HuH-7.5 (cell line): ENCODE measurements at regions not wholly inside any gene's neighbourhood (a gene's known extent, or its start where the extent isn't known, plus 50 kb on each side); places are given as distances from the start of the nearest gene placed in this dataset.
"Not testable (repeated sequence)": the region's sequence is repeated elsewhere in the genome, so short reads cannot be mapped to it uniquely, and the experiment has no call there.

Experiments
- DNase-seq: peaks from one replicate; pipeline ENCODE4 v3.0.0; 2011; ENCODE audit warnings: low spot score

GRCh38 chr15:20191508-20192125, 350.0 kb downstream of the GOLGA6L6 start:
- DNase-seq, result not testable (repeated sequence)

DNA sequence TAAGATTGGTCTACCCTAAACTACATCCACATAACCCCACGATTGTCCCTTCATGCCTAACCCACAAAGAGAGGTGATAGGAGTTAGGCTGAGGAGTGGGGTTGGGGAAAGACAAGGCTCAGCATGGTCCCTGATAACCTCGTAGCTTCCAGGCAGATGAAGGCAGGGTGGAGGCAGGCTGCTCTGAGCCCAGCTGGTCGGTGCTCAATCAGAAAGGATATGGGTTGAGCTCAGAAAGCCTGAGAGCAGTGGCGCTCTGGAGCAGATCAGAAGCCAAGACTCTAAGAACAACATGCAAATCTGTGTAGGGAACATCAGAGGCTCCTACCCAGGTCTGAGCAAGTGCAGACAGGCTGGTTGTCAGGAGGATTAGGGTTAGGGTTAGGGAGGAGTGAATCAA, 353.0 kb downstream of the GOLGA6L6 start:
- not testable (repeated sequence) for DNase-seq

DNA sequence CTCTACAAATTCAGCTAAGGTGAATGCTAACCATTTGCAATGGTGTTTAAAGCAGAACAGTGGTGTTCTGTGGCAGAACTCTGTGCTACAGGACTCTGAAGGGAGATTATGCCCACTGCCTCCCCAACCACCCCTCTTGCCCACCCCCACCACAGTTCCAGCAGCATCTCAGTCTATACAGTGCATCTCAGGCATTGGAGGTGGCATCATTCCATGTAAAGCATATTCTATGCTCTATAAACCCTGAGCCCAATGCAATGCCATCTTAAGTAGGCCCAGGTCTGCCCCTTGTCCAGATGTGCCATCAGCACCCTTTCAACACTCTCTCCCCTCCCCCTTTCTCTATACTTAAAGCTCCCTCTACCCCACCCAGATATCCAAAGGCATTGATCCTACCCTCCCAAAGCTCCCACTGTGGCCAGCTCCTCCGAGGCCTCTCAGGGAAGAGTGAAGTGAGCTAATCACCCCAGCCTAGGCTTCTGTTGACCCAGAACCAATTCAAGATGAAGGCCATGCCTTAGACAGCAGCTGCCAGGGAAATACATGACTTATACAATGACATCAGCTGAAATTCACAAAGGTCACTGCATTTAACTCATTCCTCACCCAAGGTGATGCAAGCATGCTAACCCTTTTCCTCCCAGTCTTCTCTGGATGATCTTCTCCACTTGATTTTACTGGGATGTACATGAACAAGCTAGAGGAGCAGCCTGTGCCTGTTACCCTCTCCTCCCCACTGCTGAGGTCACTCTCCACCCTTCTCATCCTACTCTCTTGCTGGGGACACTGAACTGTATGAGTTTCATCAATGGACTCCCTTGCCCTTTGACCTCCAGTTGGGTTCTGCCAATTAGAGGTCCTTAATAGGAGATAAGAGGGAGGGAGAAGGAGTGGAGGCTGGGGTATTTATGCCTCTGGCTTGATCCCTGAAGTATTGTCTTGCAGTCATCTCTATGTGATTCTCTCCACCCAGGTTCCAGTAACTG, 353.9 kb downstream of the GOLGA6L6 start:
- DNase-seq, result not testable (repeated sequence)

- not testable (repeated sequence) for DNase-seq
These were observed 356.7 kb downstream of the GOLGA6L6 start for GRCh38 chr15:20184879-20185278.

DNA sequence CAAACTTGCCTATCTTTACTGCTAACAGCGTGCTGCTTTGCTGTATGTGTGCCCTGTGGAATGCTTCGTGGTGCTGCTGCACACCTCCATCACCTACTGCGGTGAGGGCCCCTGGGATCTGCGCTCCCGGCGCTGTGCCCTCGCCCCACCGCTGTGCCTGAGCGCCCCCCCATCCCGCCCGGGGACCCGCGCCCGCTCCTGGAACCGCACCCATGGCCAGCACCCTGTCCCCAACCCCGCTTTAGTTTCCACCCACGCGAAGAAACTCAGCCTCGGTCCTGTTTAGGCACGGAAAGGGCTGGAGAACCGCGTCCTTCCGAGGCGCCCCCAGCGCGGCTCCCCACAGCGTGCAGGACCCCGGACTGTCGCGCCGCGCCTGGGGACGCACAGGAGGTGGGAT, 373.4 kb downstream of the GOLGA6L6 start:
- not testable (repeated sequence) for DNase-seq

DNA sequence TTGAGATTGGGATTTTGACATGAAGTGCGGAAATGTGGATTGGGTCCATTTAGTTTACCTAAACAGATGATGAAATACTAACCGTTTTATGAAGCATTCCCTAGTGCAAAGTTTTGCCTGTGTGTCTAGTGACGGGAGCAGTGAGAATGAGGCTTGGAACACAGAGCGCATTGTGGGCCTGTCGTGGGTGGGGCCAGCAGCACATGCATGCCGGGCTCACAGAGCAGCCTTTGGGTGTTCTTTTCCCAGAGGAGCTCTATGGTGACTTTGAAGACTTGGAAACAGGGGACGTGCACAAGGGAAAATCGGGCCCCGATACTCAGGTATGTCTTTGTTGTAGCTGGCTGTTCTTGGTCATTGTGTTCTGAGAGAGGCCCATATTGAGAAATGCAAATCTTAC, 388.1 kb downstream of the GOLGA6L6 start:
- DNase-seq, result not testable (repeated sequence)

DNA sequence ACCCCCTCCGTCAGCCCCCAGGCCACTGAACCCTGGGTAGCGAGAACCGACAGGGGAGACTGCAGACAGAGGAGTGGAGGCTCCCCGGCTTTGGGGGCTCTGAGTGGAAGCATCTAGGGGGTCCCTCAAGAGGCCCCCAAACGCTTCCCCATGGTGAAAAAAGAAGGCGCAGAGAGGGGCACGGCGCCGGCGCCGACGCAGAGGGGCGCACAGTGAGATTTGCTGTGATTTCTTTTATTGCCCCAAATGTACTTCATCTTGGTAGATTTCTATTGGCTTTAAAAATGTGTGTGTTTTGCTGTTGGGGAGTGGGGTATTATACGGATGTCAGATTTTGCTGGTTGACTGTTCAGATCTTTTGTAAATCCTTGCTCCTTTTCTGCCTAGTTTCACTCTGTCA, 392.9 kb downstream of the GOLGA6L6 start:
- not testable (repeated sequence) for DNase-seq

- not testable (repeated sequence) for DNase-seq
These were observed 393.6 kb downstream of the GOLGA6L6 start for GRCh38 chr15:20148008-20148407.

DNA sequence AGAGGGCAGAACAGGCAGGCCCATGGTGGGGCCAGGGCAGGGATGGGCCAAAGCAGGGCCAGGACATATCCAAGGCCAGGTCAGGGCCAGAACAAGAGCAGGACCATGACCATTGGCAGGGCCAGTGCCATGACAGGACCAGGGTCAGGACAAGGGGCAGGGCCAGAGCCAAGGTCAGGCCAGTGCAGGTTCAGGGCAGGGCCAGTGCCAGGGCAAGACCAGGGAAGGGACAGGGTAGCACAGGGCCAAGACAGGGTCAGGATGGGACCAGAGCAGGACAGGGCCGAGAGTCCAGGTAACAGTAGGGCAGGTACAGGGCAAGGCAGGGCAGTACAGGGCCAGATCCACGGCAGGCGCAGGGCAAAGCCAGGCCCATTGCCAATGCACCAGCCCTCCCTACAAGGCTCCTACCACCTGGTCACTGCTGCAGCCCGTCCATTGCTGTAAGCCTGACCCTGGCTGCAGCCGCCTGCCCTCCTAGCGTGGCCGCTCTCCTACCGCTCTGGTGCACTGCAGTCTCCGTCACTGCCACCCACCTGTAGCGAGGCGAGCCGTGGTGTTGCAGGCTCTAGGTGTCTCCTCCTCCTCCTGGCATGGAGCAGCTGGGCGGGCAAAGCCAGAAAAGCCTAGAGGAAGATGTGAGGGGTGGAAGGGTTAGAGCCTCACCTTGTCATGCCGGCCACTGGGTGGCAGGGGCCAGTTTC, 397.1 kb downstream of the GOLGA6L6 start:
- DNase-seq, result not testable (repeated sequence)

- DNase-seq, result not testable (repeated sequence)
These were observed 398.7 kb downstream of the GOLGA6L6 start for GRCh38 chr15:20142906-20143305.

DNA sequence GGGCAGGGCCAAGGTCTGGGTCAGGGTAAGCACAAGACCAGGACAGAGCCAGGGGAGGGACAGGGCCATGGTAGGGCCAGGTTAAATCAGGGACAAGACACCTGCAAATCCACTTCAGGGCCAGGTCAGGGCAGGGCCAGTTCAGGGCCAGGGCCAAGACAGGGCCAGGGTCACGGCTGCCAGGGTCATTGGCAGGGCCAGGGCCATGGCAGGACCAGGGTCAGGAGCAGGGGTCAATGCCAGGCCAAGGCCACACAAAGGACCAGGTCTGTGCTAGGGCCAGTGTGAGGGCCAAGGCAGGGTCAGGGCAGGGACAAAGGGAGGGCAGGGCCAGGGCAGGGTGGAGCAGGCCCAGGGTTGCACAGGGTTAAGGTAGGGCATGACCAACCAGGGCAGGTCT, 399.2 kb downstream of the GOLGA6L6 start:
- DNase-seq, result not testable (repeated sequence)

- DNase-seq, result not testable (repeated sequence)
These were observed 416.9 kb downstream of the GOLGA6L6 start for GRCh38 chr15:20124668-20125067.

- no peak for DNase-seq
These were observed 435.6 kb downstream of the GOLGA6L6 start for GRCh38 chr15:20106026-20106425.

DNA sequence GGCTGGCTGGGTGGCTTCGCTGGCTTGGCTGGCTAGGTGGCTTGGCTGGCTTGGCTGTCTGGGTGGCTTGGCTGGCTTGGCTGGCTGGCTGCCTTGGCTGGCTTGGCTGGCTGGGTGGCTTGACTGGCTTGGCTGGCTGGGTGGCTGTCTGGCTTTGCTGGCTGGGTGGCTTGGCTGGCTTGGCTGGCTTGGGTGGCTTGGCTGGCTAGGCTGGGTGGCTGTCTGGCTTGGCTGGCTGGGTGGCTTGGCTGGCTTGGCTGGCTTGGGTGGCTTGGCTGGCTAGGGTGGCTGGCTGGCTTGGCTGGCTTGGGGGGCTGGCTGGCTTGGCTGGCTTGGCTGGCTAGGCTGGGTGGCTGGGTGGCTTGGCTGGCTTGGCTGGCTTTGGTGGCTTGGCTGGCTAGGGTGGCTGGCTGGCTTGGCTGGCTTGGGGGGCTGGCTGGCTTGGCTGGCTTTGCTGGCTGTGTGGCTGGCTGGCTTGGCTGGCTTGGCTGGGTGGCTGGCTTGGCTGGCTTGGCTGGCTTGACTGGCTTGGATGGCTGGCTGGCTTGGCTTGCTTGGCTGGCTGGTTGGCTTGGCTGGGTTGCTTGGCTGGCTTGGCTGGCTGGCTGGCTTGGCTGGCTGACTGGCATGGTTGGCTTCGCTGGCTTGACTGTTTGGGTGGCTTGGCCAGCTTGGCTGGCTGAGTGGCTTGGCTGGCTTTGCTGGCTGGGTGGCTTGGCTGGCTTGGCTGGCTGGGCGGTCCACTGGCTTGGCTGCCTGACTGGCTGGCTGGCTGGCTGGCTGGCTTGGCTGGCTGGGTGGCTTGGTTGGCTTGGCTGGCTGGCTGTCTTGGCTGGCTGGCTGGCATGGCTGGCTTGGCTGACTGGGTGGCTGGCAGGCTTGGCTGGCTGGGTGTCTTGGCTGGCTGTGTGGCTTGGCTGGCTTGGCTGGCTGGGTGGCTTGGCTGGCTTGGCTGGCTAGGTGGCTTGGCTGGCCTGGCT, 436.3 kb downstream of the GOLGA6L6 start:
- DNase-seq, result not testable (repeated sequence)

DNA sequence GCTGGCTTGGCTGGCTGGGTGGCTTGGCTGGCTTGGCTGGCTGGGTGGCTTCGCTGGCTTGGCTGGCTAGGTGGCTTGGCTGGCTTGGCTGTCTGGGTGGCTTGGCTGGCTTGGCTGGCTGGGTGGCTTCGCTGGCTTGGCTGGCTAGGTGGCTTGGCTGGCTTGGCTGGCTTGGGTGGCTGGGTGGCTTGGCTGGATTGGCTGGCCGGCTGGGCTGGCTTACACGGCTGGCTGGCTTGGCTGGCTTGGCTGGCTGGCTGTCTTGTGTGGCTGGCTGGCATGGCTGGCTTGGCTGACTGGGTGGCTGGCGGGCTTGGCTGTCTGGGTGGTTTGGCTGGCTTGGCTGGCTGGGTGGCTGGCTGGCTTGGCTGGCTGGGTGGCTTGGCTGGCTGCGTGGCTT, 437.0 kb downstream of the GOLGA6L6 start:
- DNase-seq, result not testable (repeated sequence)

DNA sequence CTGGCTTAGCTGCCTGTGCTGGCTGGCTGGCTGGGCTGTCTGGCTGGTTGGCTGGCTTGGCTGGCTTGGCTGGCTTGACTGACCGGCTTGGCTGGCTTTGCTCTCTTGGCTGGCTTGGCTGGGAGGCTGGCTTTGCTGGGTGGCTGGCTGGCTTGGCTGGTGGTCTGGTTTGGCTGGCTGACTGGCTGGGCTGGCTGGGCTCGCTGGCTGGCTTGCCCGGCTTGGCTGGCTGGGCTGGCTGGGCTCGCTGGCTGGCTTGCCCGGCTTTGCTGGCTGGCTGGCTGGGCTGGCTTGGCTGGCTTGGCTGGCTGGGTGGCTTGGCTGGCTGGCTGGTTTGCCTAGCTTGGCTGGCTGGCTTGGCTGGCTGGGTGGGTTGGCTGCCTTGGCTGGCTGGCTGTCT, 438.7 kb downstream of the GOLGA6L6 start:
- DNase-seq, result not testable (repeated sequence)

DNA sequence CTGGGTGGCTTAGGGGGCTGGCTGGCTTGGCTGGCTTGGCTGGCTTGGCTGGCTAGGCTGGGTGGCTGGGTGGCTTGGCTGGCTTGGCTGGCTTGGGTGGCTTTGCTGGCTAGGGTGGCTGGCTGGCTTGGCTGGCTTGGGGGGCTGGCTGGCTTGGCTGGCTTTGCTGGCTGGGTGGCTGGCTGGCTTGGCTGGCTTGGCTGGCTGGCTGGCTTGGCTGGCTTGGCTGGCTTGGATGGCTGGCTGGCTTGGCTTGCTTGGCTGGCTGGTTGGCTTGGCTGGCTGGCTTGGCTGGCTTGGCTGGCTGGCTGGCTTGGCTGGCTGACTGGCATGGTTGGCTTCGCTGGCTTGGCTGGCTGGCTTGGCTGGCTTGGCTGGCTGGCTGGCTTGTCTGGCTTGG, 439.4 kb downstream of the GOLGA6L6 start:
- not testable (repeated sequence) for DNase-seq

DNA sequence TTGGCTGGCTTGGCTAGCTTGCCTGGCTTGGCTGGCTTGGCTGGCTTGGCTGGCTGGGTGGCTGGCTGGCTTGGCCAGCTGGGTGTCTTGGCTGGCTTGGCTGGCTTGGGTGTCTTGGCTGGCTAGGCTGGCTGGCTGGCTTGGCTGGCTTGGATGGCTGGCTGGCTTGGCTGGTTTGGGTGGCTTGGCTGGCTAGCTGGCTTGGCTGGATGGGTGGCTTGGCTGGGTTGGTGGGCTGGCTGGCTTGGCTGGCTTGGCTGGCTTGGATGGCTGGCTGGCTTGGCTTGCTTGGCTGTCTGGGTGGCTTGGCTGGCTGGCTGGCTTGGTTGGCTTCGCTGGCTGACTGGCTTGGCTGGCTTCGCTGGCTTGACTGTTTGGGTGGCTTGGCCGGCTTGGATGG, 440.3 kb downstream of the GOLGA6L6 start:
- not testable (repeated sequence) for DNase-seq

GRCh38 chr15:20100604-20101270, 440.9 kb downstream of the GOLGA6L6 start:
- DNase-seq, result not testable (repeated sequence)

DNA sequence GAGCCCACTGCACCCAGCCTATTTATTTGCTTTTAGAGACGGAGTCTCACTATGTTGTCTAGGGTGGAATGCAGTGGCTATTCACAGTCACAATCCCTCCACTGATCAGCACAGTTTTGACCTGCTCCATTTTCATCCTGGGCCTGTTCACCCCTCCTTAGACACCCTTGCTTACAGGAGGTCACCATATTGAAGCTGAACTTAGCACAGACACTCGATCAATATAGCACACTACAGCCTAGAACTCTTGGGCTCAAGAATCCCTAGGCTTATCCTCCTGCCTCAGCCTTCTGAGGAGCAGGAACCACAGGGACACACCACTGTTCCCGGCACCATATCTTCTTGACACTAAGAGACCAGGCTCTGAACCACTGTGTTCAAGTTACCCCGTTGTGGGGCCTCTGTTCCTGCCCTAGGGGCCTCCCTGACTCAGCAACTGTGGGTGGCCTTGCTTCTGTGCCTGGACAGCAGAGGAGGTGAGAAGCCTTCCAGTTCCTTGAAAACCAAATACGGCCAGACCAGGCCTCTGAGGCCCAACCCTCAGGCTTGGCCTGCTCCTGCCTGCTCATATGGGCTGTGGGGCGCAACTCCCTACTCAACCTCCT, 445.8 kb downstream of the GOLGA6L6 start:
- not testable (repeated sequence) for DNase-seq
